H1 (cell line): ENCODE measurements at regions not wholly inside any gene's neighbourhood (a gene's known extent, or its start where the extent isn't known, plus 50 kb on each side); places are given as distances from the start of the nearest gene placed in this dataset.

Experiments
- BACH1 ChIP-seq: IDR thresholded peaks from 2 replicates; pipeline ENCODE4 v1.6.1; 2012; ENCODE audit warnings: low read length, improper control_type of control experiment
- CBX5 ChIP-seq: fragments of 300-800, 300-1000 bp; sonication (generic); IDR thresholded peaks from 2 replicates; pipeline ENCODE4 v1.7.1; 2016; ENCODE audit warnings: antibody characterized with exemption, low read length, low read depth
- CTCF ChIP-seq, 3 experiments: IDR thresholded peaks; 1 replicate in 2 of 3; 2 replicates in 1 of 3; pipeline versions ENCODE4 v1.5.1 to v1.6.1; 2011; ENCODE audit warnings: low read length in 3 of 3, mild to moderate bottlenecking in 3 of 3, inconsistent platforms in 2 of 3, low read depth in 1 of 3, moderate library complexity in 1 of 3; ENCODE audit not compliant: insufficient read depth in 1 of 3; ENCODE audit errors: control extremely low read depth in 1 of 3
- EP300 ChIP-seq, 2 experiments: IDR thresholded peaks; 1 replicate in 1 of 2; 2 replicates in 1 of 2; pipeline ENCODE4 v1.6.1; 2011 to 2012; ENCODE audit warnings: low read depth in 2 of 2, low read length in 2 of 2, mild to moderate bottlenecking in 2 of 2, borderline replicate concordance in 1 of 2, inconsistent platforms in 1 of 2, moderate library complexity in 1 of 2
- EZH2 ChIP-seq: fragments of 200-600 bp; sonication (generic); IDR thresholded peaks from 2 replicates; pipeline ENCODE4 v1.7.1; 2012; ENCODE audit warnings: low read depth, mild to moderate bottlenecking, moderate library complexity, low read length, inconsistent platforms; ENCODE audit not compliant: severe bottlenecking
- KDM1A ChIP-seq: fragments of 200-600, 300-600 bp; sonication (generic); IDR thresholded peaks from 2 replicates; pipeline ENCODE4 v1.7.1; 2016; ENCODE audit warnings: mild to moderate bottlenecking, low read length, borderline replicate concordance
- NRF1 ChIP-seq: IDR thresholded peaks from 2 replicates; pipeline ENCODE4 v1.6.1; 2011; ENCODE audit warnings: mild to moderate bottlenecking, low read depth, low read length, improper control_type of control experiment
- POLR2A ChIP-seq, 2 experiments: IDR thresholded peaks; 1 replicate in 1 of 2; 2 replicates in 1 of 2; pipeline ENCODE4 v1.6.1; 2011; ENCODE audit warnings: low read depth in 2 of 2, low read length in 2 of 2, mild to moderate bottlenecking in 2 of 2; ENCODE audit errors: control extremely low read depth in 1 of 2
- POLR2AphosphoS5 ChIP-seq: IDR thresholded peaks from 2 replicates; pipeline ENCODE4 v1.6.1; 2011; ENCODE audit warnings: low read depth, low read length
- RFX5 ChIP-seq: IDR thresholded peaks from 2 replicates; pipeline ENCODE4 v1.6.1; 2011; ENCODE audit warnings: low read depth, low read length, improper control_type of control experiment, borderline replicate concordance
- RNF2 ChIP-seq: fragments of 200-900, 300-1000 bp; sonication (generic); IDR thresholded peaks from 2 replicates; pipeline ENCODE4 v1.7.1; 2016; ENCODE audit warnings: borderline replicate concordance, low read depth, mild to moderate bottlenecking, antibody characterized with exemption, low read length; ENCODE audit not compliant: poor library complexity, severe bottlenecking; ENCODE audit errors: missing control alignments
- SP4 ChIP-seq: IDR thresholded peaks from 2 replicates; pipeline ENCODE4 v1.6.1; 2012; ENCODE audit warnings: low read length, inconsistent platforms

GRCh38 chr14:99003646-99004045 lies 268.4 kb downstream of the BCL11B start:
- TF ChIP-seq EP300 (IDR thresholded peaks at IDR 0.05; ENCODE audit: borderline replicate concordance in 1 of 2, low read depth in 2 of 2, low read length in 2 of 2) (no peak), POLR2AphosphoS5 (no peak), POLR2A (IDR thresholded peaks at IDR 0.05; ENCODE audit: control extremely low read depth in 1 of 2, low read depth in 2 of 2, low read length in 2 of 2) (no peak), CTCF (IDR thresholded peaks at IDR 0.05; ENCODE audit: control extremely low read depth in 1 of 3, insufficient read depth in 1 of 3, low read depth in 1 of 3, low read length in 3 of 3) (no peak), CBX5 (no peak), NRF1 (no peak), BACH1 (no peak), EZH2 (no peak), RFX5 (no peak), KDM1A (no peak), RNF2 (no peak), SP4 (no peak)
